HG02588 (cell line): ENCODE measurements at regions not wholly inside any gene's neighbourhood (a gene's known extent, or its start where the extent isn't known, plus 50 kb on each side); places are given as distances from the start of the nearest gene placed in this dataset.
A peak's percentile ranks its signal among the peaks of the same experiment; 100 is the strongest.
"Not testable (repeated sequence)": the region's sequence is repeated elsewhere in the genome, so short reads cannot be mapped to it uniquely, and the experiment has no call there.

Experiments
- ATAC-seq: cut with Tn5 transposase; IDR thresholded peaks from one replicate; pipeline ENCODE4 v1.9.1; 2021; ENCODE audit warnings: mild to moderate bottlenecking, moderate library complexity; ENCODE audit not compliant: unreplicated experiment

- no peak for ATAC-seq
Measured at GRCh38 chr5:63127054-63127453, 548.4 kb downstream of the LRRC70 start.

- ATAC-seq, result peak; percentile 70
Measured at GRCh38 chr5:63125862-63126261, 547.2 kb downstream of the LRRC70 start.

- no peak for ATAC-seq
Measured at GRCh38 chr5:63125392-63125791, 546.8 kb downstream of the LRRC70 start.

- ATAC-seq, result no peak
Measured at GRCh38 chr5:63124266-63124665, 545.6 kb downstream of the LRRC70 start.

- ATAC-seq, result no peak
Measured at GRCh38 chr5:63121471-63121870, 542.9 kb downstream of the LRRC70 start.

GRCh38 chr5:63118221-63118620 lies 539.6 kb downstream of the LRRC70 start:
- ATAC-seq, result no peak

GRCh38 chr5:63111891-63112290 lies 533.3 kb downstream of the LRRC70 start:
- no peak for ATAC-seq

GRCh38 chr5:63101870-63102269 lies 523.3 kb downstream of the LRRC70 start:
- no peak for ATAC-seq

- no peak for ATAC-seq
Measured at GRCh38 chr5:63097286-63097685, 518.7 kb downstream of the LRRC70 start.

- no peak for ATAC-seq
Measured at GRCh38 chr5:63094730-63095129, 516.1 kb downstream of the LRRC70 start.

GRCh38 chr5:63089147-63089546 lies 510.5 kb downstream of the LRRC70 start:
- ATAC-seq, result no peak

- ATAC-seq, result no peak
Measured at GRCh38 chr5:63085561-63085960, 506.9 kb downstream of the LRRC70 start.

- not testable (repeated sequence) for ATAC-seq
Measured at GRCh38 chr5:63083689-63084088, 505.1 kb downstream of the LRRC70 start.

- ATAC-seq, result no peak
Measured at GRCh38 chr5:63081402-63081801, 502.8 kb downstream of the LRRC70 start.

- no peak for ATAC-seq
Measured at GRCh38 chr5:63070001-63070400, 491.4 kb downstream of the LRRC70 start.

- ATAC-seq, result no peak
Measured at GRCh38 chr5:63055421-63055820, 476.8 kb downstream of the LRRC70 start.

GRCh38 chr5:63053019-63053638 lies 474.5 kb downstream of the LRRC70 start:
- ATAC-seq, result no peak

GRCh38 chr5:63050916-63051315 lies 472.3 kb downstream of the LRRC70 start:
- no peak for ATAC-seq

GRCh38 chr5:63049935-63050334 lies 471.3 kb downstream of the LRRC70 start:
- no peak for ATAC-seq

GRCh38 chr5:63043792-63044191 lies 465.2 kb downstream of the LRRC70 start:
- no peak for ATAC-seq

GRCh38 chr5:63032343-63032742 lies 453.7 kb downstream of the LRRC70 start:
- no peak for ATAC-seq

GRCh38 chr5:63029891-63030290 lies 451.3 kb downstream of the LRRC70 start:
- ATAC-seq, result no peak

- peak; percentile 40 for ATAC-seq
Measured at GRCh38 chr5:63025679-63026078, 447.1 kb downstream of the LRRC70 start.
